Keratinocyte (primary cell): ENCODE measurements at regions not wholly inside any gene's neighbourhood (a gene's known extent, or its start where the extent isn't known, plus 50 kb on each side); places are given as distances from the start of the nearest gene placed in this dataset.

Source experiments
- EZH2 ChIP-seq: IDR thresholded peaks from one replicate; pipeline ENCODE4 v1.6.1; 2012; ENCODE audit warnings: inconsistent platforms, mild to moderate bottlenecking, low read length, moderate library complexity
- TF ChIP-seq, protein P1 (sequence below), 3 experiments: IDR thresholded peaks in 1 of 3; conservative IDR thresholded peaks in 1 of 3; optimal IDR thresholded peaks in 1 of 3; 2 replicates in 2 of 3; 3 replicates in 1 of 3; pipeline versions ENCODE3 to v1.5.1; 2011; ENCODE audit warnings: low read length in 3 of 3, mild to moderate bottlenecking in 3 of 3, moderate library complexity in 2 of 3, control low read depth in 1 of 3, inconsistent platforms in 1 of 3; ENCODE audit not compliant: insufficient read depth in 2 of 3; ENCODE audit errors: extremely low read depth in 1 of 3

DNA sequence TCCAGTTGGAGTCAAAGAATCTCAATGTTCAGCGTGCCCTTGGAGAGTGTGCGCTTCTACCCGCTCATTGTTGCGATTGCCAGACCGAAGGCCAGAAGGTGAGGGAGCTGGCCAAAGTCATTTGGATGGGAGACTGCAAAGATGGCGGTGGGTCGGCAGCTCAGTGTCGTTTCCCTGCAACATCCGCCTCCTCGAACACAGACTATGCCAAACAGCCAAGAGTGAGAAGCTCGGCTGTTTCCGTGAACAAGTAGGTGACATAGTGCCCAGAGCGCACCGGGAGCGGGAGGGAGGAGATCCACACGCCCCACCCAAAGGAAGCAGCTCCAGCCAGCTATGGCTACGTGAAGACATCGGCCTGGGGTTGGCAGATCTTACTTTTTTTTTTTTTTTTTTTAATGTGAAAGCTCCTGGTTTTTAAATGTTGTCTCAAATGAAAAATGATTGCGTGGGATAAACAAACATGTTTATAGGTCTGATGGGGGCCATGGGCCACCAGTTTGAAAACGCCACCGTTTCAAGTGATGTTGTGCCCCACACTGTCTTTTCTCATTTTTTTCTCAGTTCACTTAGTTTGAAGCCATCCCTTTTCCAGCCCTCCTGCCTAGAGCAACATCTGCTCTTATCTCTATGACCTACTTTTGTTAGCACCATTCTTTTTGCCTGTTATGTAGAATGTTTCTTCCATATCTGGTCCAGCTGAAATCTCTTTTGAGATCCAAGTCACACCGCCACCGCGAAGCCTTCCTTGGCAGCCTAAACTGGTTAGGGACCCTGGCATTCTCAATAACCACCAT lies 682.4 kb downstream of the RNF144A start:
- TF ChIP-seq, protein P1, sequence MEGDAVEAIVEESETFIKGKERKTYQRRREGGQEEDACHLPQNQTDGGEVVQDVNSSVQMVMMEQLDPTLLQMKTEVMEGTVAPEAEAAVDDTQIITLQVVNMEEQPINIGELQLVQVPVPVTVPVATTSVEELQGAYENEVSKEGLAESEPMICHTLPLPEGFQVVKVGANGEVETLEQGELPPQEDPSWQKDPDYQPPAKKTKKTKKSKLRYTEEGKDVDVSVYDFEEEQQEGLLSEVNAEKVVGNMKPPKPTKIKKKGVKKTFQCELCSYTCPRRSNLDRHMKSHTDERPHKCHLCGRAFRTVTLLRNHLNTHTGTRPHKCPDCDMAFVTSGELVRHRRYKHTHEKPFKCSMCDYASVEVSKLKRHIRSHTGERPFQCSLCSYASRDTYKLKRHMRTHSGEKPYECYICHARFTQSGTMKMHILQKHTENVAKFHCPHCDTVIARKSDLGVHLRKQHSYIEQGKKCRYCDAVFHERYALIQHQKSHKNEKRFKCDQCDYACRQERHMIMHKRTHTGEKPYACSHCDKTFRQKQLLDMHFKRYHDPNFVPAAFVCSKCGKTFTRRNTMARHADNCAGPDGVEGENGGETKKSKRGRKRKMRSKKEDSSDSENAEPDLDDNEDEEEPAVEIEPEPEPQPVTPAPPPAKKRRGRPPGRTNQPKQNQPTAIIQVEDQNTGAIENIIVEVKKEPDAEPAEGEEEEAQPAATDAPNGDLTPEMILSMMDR (optimal IDR thresholded peaks at IDR 0.05 in 1 of 3, IDR thresholded peaks at IDR 0.05 in 1 of 3, conservative IDR thresholded peaks at IDR 0.05 in 1 of 3; ENCODE audit: extremely low read depth in 1 of 3, insufficient read depth in 2 of 3, low read length in 3 of 3) = no peak
- TF ChIP-seq EZH2 = no peak
